Type B pancreatic cell (in vitro differentiated cells): ENCODE measurements at regions not wholly inside any gene's neighbourhood (a gene's known extent, or its start where the extent isn't known, plus 50 kb on each side); places are given as distances from the start of the nearest gene placed in this dataset.

Experiments
- DNase-seq: peaks from one replicate; pipeline ENCODE4 v3.0.0; 2021; ENCODE audit warnings: mixed read lengths; ENCODE audit not compliant: unreplicated experiment; ENCODE audit errors: extremely low spot score
- H3K27ac Mint-ChIP-seq: 2 replicates; pipeline ENCODE4 v1.8.0; 2021; ENCODE audit warnings: mild to moderate bottlenecking, mixed read lengths
- H3K27me3 Mint-ChIP-seq: 2 replicates; pipeline ENCODE4 v1.8.0; 2021; ENCODE audit warnings: mixed read lengths
- H3K36me3 Mint-ChIP-seq: 2 replicates; pipeline ENCODE4 v1.8.0; 2021; ENCODE audit warnings: mixed read lengths
- H3K4me1 Mint-ChIP-seq: one replicate; pipeline ENCODE4 v1.8.0; 2021; ENCODE audit warnings: mixed read lengths; ENCODE audit not compliant: unreplicated experiment
- H3K4me3 Mint-ChIP-seq: 2 replicates; pipeline ENCODE4 v1.8.0; 2021; ENCODE audit warnings: mild to moderate bottlenecking, mixed read lengths
- H3K9me3 Mint-ChIP-seq: 2 replicates; pipeline ENCODE4 v1.8.0; 2021; ENCODE audit warnings: mixed read lengths
- TF ChIP-seq, protein P1 (sequence below): fragments of 200-600 bp; sonication (generic); conservative IDR thresholded peaks from 2 replicates; pipeline ENCODE4 v1.5.0; 2021; ENCODE audit warnings: antibody characterized with exemption, mild to moderate bottlenecking

DNA sequence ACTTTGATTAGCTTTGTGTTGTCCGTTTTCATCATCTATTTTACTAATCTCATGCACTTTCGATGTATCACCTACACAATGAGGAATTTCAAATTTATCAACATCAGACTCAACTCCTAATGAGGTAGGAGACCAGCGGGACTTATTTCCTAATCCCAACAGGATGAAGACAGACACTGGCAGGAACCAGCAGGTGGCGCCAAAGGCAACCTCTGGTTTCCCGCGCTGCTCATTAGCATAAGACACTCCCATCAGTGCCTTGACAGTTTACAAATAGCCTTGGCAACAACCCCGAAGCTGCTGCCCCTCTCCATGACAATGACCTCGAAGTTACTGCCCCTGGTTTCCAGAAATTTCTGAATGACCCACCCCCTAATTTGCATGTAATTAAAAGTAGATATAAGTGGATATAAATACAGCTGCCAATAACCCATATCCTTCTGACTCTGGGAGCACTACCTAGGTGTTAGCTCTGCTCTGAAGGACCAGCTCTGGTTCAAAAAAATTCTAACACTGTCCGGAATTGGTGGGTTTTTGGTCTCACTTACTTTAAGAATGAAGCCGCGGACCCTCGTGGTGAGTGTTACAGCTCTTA, 974.8 kb downstream of the ADGRL2 start:
- Mint-ChIP-seq H3K27ac (no peak overlapping the region), H3K9me3 (peaks cover 11% of the 10 kb centered on the region), H3K4me1 (no peaks in the 10 kb centered on the region), H3K36me3 (no peaks in the 10 kb centered on the region), H3K27me3 (peaks cover 8% of the 10 kb centered on the region), H3K4me3 (no peak overlapping the region)
- no peak for DNase-seq
- TF ChIP-seq, protein P1, sequence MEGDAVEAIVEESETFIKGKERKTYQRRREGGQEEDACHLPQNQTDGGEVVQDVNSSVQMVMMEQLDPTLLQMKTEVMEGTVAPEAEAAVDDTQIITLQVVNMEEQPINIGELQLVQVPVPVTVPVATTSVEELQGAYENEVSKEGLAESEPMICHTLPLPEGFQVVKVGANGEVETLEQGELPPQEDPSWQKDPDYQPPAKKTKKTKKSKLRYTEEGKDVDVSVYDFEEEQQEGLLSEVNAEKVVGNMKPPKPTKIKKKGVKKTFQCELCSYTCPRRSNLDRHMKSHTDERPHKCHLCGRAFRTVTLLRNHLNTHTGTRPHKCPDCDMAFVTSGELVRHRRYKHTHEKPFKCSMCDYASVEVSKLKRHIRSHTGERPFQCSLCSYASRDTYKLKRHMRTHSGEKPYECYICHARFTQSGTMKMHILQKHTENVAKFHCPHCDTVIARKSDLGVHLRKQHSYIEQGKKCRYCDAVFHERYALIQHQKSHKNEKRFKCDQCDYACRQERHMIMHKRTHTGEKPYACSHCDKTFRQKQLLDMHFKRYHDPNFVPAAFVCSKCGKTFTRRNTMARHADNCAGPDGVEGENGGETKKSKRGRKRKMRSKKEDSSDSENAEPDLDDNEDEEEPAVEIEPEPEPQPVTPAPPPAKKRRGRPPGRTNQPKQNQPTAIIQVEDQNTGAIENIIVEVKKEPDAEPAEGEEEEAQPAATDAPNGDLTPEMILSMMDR = peak; percentile 76

GRCh38 chr1:82762829-82763532, 962.2 kb downstream of the ADGRL2 start:
- TF ChIP-seq, protein P1 = no peak
- H3K9me3 Mint-ChIP-seq = peaks cover 4% of the 10 kb centered on the region
- H3K27me3 Mint-ChIP-seq = no peaks in the 10 kb centered on the region
- DNase-seq = no peak
- no peak overlapping the region for H3K27ac Mint-ChIP-seq
- H3K4me3 Mint-ChIP-seq = no peak overlapping the region
- H3K36me3 Mint-ChIP-seq = no peaks in the 10 kb centered on the region
- H3K4me1 Mint-ChIP-seq = no peaks in the 10 kb centered on the region

DNA sequence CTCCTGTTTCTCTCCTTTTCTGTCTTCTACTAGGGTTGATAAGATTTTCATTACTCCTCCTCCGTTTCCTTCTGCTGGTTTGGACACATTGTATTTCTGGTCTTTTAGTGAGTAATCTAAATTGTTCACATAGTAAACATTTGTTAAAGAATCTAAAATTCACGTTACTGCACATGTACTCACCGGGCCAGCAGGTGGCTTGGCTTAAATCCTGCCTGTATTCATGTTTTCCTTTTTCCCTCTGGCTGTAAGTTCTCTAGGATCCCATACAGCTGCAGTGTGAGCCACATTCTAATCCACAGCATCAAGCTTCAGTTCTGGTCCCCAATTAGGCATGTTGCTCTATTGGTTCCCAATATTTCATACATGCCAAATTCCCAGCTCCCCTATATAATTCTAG, 958.3 kb downstream of the ADGRL2 start:
- H3K9me3 Mint-ChIP-seq = peaks cover 4% of the 10 kb centered on the region
- no peaks in the 10 kb centered on the region for H3K4me1 Mint-ChIP-seq
- H3K4me3 Mint-ChIP-seq = no peak overlapping the region
- no peak for DNase-seq
- no peak overlapping the region for H3K27ac Mint-ChIP-seq
- TF ChIP-seq, protein P1 = peak; percentile 39
- H3K27me3 Mint-ChIP-seq = no peaks in the 10 kb centered on the region
- H3K36me3 Mint-ChIP-seq = no peaks in the 10 kb centered on the region

- no peak for DNase-seq
- TF ChIP-seq, protein P1 = no peak
- Mint-ChIP-seq H3K4me1 (no peaks in the 10 kb centered on the region), H3K9me3 (peaks cover 4% of the 10 kb centered on the region), H3K4me3 (no peak overlapping the region), H3K27ac (no peak overlapping the region), H3K36me3 (no peaks in the 10 kb centered on the region), H3K27me3 (no peaks in the 10 kb centered on the region)
Measured at GRCh38 chr1:82755671-82756070, 954.9 kb downstream of the ADGRL2 start.

DNA sequence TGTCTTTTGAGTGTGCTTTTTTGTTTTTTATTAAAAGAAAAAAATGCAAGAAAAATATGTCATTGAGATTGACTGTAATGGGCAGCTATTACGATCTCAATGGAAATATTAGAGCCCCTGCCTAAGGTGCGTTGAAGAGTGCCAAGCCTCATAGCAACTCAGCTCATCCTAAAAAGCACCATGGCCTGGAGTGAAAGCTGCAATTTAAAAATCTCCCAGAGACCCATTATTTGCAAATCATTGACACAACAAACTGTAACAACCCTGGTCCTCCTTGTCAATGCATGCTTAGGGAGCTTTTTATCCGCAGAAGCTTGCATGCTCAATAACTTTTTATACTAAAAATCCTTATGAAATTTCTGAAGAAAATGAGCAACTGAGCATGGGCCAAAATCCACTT, 954.5 kb downstream of the ADGRL2 start:
- H3K9me3 Mint-ChIP-seq = peaks cover 4% of the 10 kb centered on the region
- H3K4me3 Mint-ChIP-seq = no peak overlapping the region
- no peaks in the 10 kb centered on the region for H3K27me3 Mint-ChIP-seq
- H3K27ac Mint-ChIP-seq = no peak overlapping the region
- DNase-seq = no peak
- H3K36me3 Mint-ChIP-seq = no peaks in the 10 kb centered on the region
- TF ChIP-seq, protein P1 = no peak
- no peaks in the 10 kb centered on the region for H3K4me1 Mint-ChIP-seq
